RKO (cell line): ENCODE measurements at regions not wholly inside any gene's neighbourhood (a gene's known extent, or its start where the extent isn't known, plus 50 kb on each side); places are given as distances from the start of the nearest gene placed in this dataset.
"Not testable (repeated sequence)": the region's sequence is repeated elsewhere in the genome, so short reads cannot be mapped to it uniquely, and the experiment has no call there.

Experiments
- DNase-seq: peaks from one replicate; pipeline ENCODE4 v3.0.0-alpha.2; 2016; ENCODE audit warnings: low spot score

GRCh38 chr22:49721211-49721763 is 106.4 kb downstream of the BRD1 start:
- no peak for DNase-seq

GRCh38 chr22:49720279-49720959 is 107.3 kb downstream of the BRD1 start:
- no peak for DNase-seq

DNA sequence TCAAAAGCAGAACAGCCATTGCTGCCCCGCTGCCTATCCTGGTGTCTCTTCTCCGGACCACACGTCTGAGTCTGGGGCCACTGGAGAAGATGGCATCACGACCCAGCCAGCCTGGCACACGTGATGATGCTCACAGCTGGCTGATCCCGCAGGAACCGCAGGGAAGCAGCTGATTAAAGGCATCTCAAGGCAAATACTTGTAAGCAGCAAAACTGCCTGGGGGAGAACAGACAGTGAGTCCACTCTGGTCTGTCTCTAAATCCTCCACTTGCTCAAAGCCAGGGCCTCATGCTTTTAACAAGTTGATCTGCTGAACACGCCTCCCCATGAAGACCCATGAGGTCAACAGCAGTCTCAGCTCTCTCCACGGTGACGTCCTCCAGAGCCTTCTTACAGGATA is 108.6 kb downstream of the BRD1 start:
- no peak for DNase-seq

- DNase-seq: no peak
Observed at GRCh38 chr22:49718396-49718795, 109.3 kb downstream of the BRD1 start.

DNA sequence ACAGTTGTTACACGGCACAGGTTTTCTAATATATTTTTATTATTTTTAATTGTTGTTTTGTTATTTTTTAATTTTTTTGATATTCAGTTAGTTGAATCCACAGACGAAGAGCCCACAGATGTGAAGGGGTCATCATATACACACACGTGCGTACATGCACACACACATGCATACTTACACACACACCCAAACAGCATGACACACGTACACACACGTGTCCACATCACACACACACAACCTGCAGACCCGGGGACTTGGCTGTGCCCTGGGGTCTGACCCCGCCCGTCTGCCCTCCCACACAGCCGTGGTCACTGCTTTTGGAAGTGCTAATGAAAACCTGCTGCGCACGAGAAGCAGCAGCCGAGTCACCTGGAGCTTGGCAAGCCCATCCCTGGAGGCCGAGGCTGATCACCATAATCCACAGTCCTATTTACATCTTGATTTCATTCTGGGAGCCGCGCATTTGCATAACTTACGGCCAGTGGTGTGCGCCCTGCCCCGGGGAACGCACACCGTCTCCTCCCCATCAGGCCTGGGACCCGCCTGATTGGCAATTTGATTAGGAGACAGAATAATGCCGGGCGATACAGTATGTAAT is 110.3 kb downstream of the BRD1 start:
- DNase-seq: no peak

- DNase-seq: no peak
Observed at GRCh38 chr22:49716441-49716840, 111.2 kb downstream of the BRD1 start.

DNA sequence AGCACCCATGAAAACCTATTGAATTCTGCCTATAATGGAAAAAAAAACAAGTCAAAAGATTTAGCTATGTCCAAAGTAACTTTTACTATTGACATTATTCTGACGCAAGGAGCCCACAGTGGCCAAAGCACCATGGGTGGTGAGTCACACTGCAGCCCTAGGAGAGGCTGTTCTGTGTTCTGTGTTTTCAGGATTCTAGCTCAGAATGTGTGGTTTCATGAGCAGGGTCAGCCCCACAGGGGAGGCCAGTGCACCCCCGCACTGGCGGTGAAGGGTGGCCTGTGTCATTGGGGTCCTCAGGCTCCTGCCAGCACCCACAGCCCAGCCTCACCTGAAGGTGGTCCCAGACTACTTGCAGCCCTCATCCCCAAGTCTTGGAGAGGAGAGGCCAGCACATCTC is 112.2 kb downstream of the BRD1 start:
- DNase-seq: no peak

DNA sequence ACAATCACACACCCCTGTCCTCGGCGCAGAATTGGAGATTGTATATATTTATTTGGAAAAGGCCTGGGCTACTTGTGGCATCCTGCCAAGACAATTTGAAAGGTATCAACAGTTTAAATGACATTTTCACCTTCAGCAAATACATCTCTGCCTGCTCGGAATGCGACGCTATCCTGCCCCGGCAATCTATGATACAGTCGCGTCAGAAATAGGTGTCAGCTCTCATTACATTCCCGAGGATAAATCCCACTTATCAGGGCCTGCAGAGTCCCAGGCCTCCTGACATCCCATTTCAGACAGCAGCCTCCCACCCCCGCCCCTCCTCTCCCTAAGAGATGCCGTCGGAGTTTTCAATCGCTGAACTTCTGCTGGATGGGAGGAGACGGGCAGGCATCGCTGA is 114.7 kb downstream of the BRD1 start:
- no peak for DNase-seq

DNA sequence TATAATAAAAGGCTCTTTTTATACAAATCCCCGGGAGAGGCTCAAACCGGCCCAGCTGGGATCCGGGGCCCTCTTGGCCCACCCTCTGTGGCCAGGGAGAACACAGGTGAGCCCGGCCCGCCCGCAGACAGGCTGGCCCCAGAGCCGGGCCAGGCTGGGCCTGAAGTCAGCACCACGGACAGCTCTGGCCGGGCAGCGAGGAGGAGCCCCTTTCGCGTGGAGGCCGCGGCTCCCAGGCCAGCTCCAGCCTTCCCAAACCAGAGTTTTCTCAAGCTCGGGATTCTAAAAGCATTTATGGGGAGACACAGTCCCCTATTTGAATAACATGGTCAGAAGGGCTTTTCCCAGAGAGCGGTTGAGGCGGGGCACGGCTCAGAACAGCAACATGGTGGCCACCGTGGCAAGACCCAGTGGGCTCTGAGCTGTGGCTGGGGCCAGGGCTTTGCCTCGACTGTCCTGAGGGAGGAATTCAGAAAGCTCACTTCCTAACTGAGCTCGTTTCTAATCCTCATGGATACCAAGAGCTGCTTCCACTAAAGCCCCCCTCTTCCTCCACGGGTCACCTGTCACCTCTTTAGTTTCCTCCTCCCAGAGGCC is 115.4 kb downstream of the BRD1 start:
- DNase-seq: no peak

- DNase-seq: no peak
Observed at GRCh38 chr22:49710746-49711145, 116.9 kb downstream of the BRD1 start.

DNA sequence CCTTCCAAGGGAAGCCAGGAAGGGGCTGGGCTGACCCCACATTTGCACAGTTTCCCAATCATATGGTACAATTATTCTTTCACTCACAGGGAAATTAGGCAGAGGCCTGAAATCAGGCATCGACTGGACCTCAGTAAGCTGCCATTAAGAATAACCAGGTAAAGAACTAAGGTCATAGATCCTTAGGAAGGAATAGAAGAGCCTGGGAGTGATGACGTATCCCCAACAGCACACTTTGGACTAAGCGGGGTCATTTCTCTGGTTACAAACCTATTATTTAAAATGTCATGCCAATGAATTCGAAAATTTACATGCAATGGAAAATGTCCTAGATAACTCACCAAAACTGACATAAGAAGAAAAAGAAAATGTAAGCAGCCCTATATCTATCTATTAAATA is 118.2 kb downstream of the BRD1 start:
- DNase-seq: no peak

- DNase-seq: no peak
Observed at GRCh38 chr22:49705972-49706352, 121.7 kb downstream of the BRD1 start.

- no peak for DNase-seq
Observed at GRCh38 chr22:49705216-49705971, 122.3 kb downstream of the BRD1 start.

GRCh38 chr22:49704345-49705215 is 123.1 kb downstream of the BRD1 start:
- DNase-seq: no peak

- no peak for DNase-seq
Observed at GRCh38 chr22:49703990-49704344, 123.7 kb downstream of the BRD1 start.

DNA sequence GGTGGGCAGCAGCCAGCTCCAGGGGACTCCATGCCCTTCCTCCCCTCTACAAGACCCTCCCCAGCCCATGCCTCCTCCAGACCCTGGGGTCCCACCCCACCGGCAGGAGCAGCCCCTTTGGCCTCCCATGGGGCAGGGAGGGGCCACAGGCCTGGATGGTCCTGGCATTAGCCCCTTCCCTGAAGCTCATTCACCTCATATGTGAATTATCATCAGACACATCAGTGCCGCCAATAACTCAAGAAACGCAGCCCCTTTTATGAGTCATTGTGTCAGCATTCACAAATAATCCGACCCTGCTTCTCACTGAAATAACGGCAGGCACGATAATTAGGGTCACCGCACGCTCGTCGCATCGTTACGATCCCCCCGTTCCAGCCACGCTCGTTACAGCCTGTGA is 124.2 kb downstream of the BRD1 start:
- DNase-seq: no peak

DNA sequence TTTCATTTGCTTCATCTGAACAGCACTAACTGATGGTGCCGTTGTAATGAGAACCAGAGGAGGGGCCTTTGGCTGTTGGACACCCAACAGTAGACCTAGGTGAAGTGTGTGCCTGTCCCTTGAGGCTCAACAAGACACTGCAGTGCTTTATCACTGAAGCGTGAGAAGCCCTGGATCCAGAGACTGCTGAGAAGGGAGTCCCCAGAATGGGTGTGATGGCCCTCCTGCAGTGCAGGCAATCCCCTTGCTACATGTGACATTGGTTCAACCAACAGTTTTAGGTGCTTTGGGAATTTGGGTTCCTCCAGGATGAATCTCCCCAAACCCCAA is 125.6 kb downstream of the BRD1 start:
- DNase-seq: no peak

GRCh38 chr22:49701380-49702067 is 126.1 kb downstream of the BRD1 start:
- no peak for DNase-seq

DNA sequence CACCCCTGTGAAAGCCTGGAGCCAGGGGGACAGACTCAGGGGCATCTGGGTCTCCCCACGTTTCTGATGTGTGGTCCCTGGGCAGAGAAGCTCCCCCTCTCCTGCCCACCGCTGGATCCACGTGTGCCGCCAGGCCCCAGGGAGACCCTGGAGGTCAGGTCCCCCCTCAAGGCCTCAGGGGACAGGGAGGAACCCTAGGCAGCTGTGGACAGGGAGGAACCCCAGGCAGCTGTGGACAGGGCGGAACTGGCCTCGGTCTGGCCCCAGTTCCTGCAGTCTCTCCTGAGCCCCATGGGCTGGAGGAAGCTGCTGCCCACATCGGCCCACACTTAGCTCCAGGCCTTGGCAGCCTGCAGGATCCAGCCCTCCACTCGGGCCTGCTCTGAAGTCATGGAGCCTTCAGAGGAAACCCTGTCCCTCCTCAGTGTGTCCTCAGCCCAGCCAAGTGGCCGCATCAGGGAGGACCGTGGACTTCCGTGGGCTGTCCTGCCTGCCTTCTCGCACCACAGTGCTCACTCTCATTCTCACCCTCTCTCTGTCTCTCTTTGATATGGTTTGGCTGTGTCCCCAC is 127.7 kb downstream of the BRD1 start:
- DNase-seq: no peak

GRCh38 chr22:49699476-49699875 is 128.2 kb downstream of the BRD1 start:
- DNase-seq: no peak

GRCh38 chr22:49698616-49699015 is 129.1 kb downstream of the BRD1 start:
- not testable (repeated sequence) for DNase-seq
